PC-9 (cell line): ENCODE measurements at regions not wholly inside any gene's neighbourhood (a gene's known extent, or its start where the extent isn't known, plus 50 kb on each side); places are given as distances from the start of the nearest gene placed in this dataset.

ENCODE experiments used
- BruUV-seq: library from RNA; stranded (reverse); fragments of 400-500 nt; replicated peaks from 2 replicates; lab custom pipeline; 2021; lab: Mats Ljungman, UMichigan
- CTCF ChIA-PET: fragments of 300-600 bp; sonication (Branson Sonifier 250); formaldehyde crosslinking; loops from one replicate; lab custom pipeline; 2022; ENCODE audit warnings: antibody characterized with exemption; lab: Charles Lee
- POLR2A ChIA-PET: fragments of 300-600 bp; sonication (Branson Sonifier 250); formaldehyde crosslinking; loops from one replicate; lab custom pipeline; 2022; ENCODE audit warnings: antibody characterized with exemption; ENCODE audit not compliant: unreplicated experiment; lab: Charles Lee
- DNase-seq, 2 experiments: peaks; one replicate each; pipeline versions ENCODE4 v3.0.0 to v3.0.0-alpha.2; 2015 to 2022; ENCODE audit warnings: mixed read lengths in 1 of 2
- H2AFZ ChIP-seq: fragments of 200-600 bp; sonication (generic); 2 replicates; pipeline ENCODE4 v1.8.1; 2017; ENCODE audit warnings: antibody characterized with exemption
- H3F3A ChIP-seq: fragments of 200-600 bp; sonication (generic); 2 replicates; pipeline ENCODE4 v1.8.1; 2017; ENCODE audit warnings: antibody characterized with exemption, mild to moderate bottlenecking, low read depth; ENCODE audit not compliant: insufficient read depth
- H3K27ac ChIP-seq: fragments of 200-600 bp; sonication (generic); 2 replicates; pipeline ENCODE4 v1.6.1; 2016; ENCODE audit warnings: mixed run types
- H3K27me3 ChIP-seq: fragments of 200-600 bp; sonication (generic); 2 replicates; pipeline ENCODE4 v1.6.1; 2016; ENCODE audit warnings: low read depth, mixed run types; ENCODE audit not compliant: insufficient read depth
- H3K36me3 ChIP-seq: fragments of 200-600 bp; sonication (generic); 2 replicates; pipeline ENCODE4 v1.6.1; 2016; ENCODE audit warnings: low read depth, mixed run types
- H3K4me1 ChIP-seq: fragments of 200-600 bp; sonication (generic); replicated peaks from 2 replicates; pipeline ENCODE4 v1.6.1; 2016; ENCODE audit warnings: mixed run types; ENCODE audit not compliant: insufficient read depth
- H3K4me2 ChIP-seq: fragments of 200-600 bp; sonication (generic); 2 replicates; pipeline ENCODE4 v1.6.1; 2017; ENCODE audit warnings: mixed run types
- H3K4me3 ChIP-seq: fragments of 200-600 bp; sonication (generic); 2 replicates; pipeline ENCODE4 v1.6.1; 2016; ENCODE audit warnings: mixed run types
- H3K79me2 ChIP-seq: fragments of 200-600 bp; sonication (generic); 2 replicates; pipeline ENCODE4 v1.6.1; 2017; ENCODE audit warnings: low read depth, mixed run types
- H3K9me2 ChIP-seq: fragments of 200-600 bp; sonication (generic); 2 replicates; pipeline ENCODE4 v1.8.1; 2017; ENCODE audit warnings: mild to moderate bottlenecking; ENCODE audit not compliant: insufficient read depth
- H3K9me3 ChIP-seq: fragments of 200-600 bp; sonication (generic); 2 replicates; pipeline ENCODE4 v1.8.1; 2016; ENCODE audit warnings: low read depth; ENCODE audit not compliant: insufficient read depth
- H4K20me1 ChIP-seq: fragments of 200-600 bp; sonication (generic); 2 replicates; pipeline ENCODE4 v1.8.1; 2017; ENCODE audit not compliant: insufficient read depth
- CTCF ChIP-seq: fragments of 200-600 bp; sonication (generic); conservative IDR thresholded peaks from 2 replicates; pipeline ENCODE4 v1.6.1; 2017; ENCODE audit warnings: mixed run types, antibody characterized with exemption, mild to moderate bottlenecking, moderate library complexity
- EZH2 ChIP-seq: fragments of 200-600 bp; sonication (generic); IDR thresholded peaks from 2 replicates; pipeline ENCODE4 v1.8.0; 2017; ENCODE audit warnings: antibody characterized with exemption, low read depth
- intact Hi-C: fragments of 100-400 bp; cut with micrococcal nuclease; formaldehyde crosslinking; loops from one replicate; pipeline ENCODE4 v1.10.0; 2022; ENCODE audit not compliant: unreplicated experiment

DNA sequence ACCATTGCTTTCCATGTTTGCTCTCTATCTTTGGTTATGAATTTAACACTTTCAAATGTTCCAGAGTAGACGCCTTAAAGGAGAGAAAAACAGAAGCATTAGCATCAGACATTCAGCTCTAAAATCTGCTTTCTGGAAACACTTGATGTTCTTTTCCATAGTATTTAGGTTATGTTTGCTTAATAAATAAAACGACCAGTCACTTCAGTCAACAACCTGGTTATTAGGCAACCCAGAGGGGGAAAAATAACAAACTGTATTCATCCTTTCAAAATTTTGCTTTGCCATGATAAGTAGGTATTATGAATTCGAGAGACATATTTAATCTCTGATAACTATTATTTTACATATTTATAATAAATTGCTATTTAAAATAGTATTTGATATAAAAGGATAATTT lies 1044.7 kb downstream of the CDH9 start:
- POLR2A ChIA-PET, result interaction anchor here (0.6 kb wide), 1 partner anchor 170 kb away, joined by 5 read pairs; no protein-coding TSS in a partner anchor
- Histone ChIP-seq H4K20me1 (no peaks in the 10 kb centered on the region), H3K79me2 (no peaks in the 10 kb centered on the region), H3K4me2 (no peak overlapping the region), H3K27me3 (no peaks in the 10 kb centered on the region), H3K9me3 (no peaks in the 10 kb centered on the region), H3K4me1 (no peaks in the 10 kb centered on the region), H3K27ac (no peak overlapping the region), H3K4me3 (no peak overlapping the region), H3F3A (no peaks in the 10 kb centered on the region), H3K9me2 (no peaks in the 10 kb centered on the region), H2AFZ (no peak overlapping the region), H3K36me3 (no peaks in the 10 kb centered on the region)
- TF ChIP-seq CTCF (no peak), EZH2 (no peak)
- intact Hi-C loops, result no loop called here
- DNase-seq, result peak in 1 of 2 experiments; percentile 5
- no TSS peak for BruUV-seq
- CTCF ChIA-PET, result no interaction called here

DNA sequence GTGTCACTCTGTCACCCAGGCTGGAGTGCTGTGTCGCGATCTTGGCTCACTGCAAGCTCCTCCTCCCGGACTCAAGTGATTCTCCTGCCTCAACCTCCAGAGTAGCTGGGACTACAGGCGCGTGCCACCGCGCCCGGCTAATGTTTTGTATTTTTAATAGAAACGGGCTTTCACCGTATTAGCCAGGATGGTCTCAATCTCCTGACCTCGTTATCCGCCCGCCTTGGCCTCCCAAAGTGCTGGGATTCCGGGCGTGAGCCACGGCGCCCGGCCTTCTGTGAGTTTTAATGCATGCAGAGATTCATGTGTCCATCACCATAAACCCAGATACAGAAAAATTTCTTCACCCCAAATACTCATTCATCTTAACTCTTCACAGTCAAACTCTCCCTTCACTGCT lies 1046.7 kb downstream of the CDH9 start:
- TF ChIP-seq CTCF (no peak), EZH2 (no peak)
- Histone ChIP-seq H3K9me2 (no peaks in the 10 kb centered on the region), H4K20me1 (no peaks in the 10 kb centered on the region), H3K36me3 (no peaks in the 10 kb centered on the region), H3K9me3 (no peaks in the 10 kb centered on the region), H2AFZ (no peak overlapping the region), H3K79me2 (no peaks in the 10 kb centered on the region), H3K4me1 (no peaks in the 10 kb centered on the region), H3F3A (no peaks in the 10 kb centered on the region), H3K27me3 (no peaks in the 10 kb centered on the region), H3K4me2 (no peak overlapping the region), H3K27ac (no peak overlapping the region), H3K4me3 (no peak overlapping the region)
- DNase-seq, result peak in 1 of 2 experiments; percentile 3
- BruUV-seq, result no TSS peak
- CTCF ChIA-PET, result no interaction called here
- intact Hi-C loops, result no loop called here
- POLR2A ChIA-PET, result no interaction called here

DNA sequence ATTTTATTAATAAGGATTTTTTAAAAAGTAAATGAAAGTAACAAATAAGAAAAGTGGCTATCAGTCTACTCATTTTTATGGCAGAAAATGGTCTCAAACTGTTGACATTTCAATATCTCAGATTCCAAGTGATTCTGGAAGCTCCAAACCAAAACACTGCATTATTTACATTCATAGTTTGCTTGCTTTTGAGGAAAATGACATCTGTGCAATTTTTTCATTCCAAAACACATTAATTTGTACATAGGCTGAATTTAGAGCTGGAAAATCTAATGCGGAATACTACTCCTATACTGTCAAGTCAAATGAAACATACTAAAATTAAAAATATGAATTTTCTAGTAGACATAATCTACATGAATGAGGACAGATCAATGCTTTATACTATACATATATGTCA lies 1047.6 kb downstream of the CDH9 start:
- no peak overlapping the region for H3K4me2 ChIP-seq
- CTCF ChIA-PET, result no interaction called here
- POLR2A ChIA-PET, result no interaction called here

More for the DNA sequence above, 1047.6 kb downstream of the CDH9 start:
- Histone ChIP-seq H3K79me2 (no peaks in the 10 kb centered on the region), H2AFZ (no peak overlapping the region), H4K20me1 (no peaks in the 10 kb centered on the region), H3K27me3 (no peaks in the 10 kb centered on the region), H3K9me3 (no peaks in the 10 kb centered on the region), H3K9me2 (no peaks in the 10 kb centered on the region), H3K4me1 (no peaks in the 10 kb centered on the region), H3F3A (no peaks in the 10 kb centered on the region), H3K36me3 (no peaks in the 10 kb centered on the region), H3K4me3 (no peak overlapping the region), H3K27ac (no peak overlapping the region)
- DNase-seq, result peak in 1 of 2 experiments; percentile 23
- no TSS peak for BruUV-seq
- TF ChIP-seq EZH2, result no peak
- TF ChIP-seq CTCF, result no peak
- intact Hi-C loops, result no loop called here
